ENCODE measurements at regions not wholly inside any gene's neighbourhood (a gene's known extent, or its start where the extent isn't known, plus 50 kb on each side); places are given as distances from the start of the nearest gene placed in this dataset.
A peak's percentile ranks its signal among the peaks of the same experiment; 100 is the strongest.

DNA sequence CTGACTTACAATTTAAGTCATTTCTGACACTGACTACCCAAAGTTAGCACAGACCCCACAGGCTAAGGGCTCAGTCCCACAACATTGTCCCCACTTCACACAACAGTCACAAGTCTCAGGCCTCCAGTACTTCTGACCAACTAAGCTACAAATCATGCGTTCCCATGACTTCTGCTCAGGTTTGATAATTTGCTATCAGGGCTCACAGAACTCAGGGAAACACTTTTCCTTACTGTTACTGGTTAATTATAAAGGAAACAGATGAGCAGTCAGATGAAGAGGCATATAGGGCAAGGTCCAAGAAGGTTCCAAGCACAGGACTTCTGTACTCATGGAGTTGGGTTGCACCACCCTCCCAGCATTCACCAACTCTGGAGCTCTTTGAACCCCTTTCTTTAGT lies 151.2 kb upstream of the TNR start:
- DNase-seq = peak; percentile 51

- peak; percentile 4 for DNase-seq
These were observed 149.8 kb upstream of the TNR start for GRCh38 chr1:175893192-175893591.

DNA sequence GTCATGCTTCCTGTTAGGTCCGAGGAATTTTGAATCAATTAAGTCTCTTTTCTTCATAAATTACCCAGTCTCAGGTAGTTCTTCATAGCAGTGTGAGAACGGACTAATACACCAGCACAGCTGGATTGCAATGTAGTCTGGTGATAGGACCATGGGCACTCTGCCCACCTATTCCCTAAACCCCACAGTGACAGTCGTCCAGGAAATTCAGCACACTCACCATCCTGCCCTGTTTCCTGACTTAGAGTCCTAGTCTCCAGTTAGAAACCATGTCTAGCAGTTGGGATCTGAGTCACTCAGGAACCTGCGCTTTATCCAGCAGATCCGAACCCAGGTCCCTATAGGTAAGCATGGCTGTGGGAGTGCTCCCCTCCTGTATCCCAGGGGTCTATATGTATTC lies 149.3 kb upstream of the TNR start:
- DNase-seq = no peak

GRCh38 chr1:175891783-175892309 lies 148.5 kb upstream of the TNR start:
- DNase-seq = no peak

GRCh38 chr1:175890958-175891357 lies 147.6 kb upstream of the TNR start:
- DNase-seq = no peak

GRCh38 chr1:175889848-175890247 lies 146.5 kb upstream of the TNR start:
- DNase-seq = no peak

DNA sequence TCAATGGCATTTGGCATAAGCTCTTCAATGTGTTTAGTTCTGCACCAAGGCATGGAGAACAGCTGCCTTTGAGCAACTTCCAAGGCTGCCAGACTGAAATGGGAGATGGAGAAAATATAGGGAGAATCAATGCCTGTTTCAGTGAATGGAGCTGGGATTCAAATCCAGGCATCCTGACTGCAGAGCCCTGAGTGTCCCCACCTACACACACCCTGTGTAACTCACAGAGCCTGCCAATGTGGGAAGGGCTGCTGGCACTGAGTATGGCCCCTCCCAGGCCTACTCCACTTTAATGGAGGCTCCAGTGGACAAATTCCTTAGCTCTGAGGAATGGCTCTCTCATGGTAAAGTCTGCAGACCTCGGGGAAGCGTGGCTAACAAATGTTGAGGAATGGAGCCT lies 145.6 kb upstream of the TNR start:
- DNase-seq = no peak

DNA sequence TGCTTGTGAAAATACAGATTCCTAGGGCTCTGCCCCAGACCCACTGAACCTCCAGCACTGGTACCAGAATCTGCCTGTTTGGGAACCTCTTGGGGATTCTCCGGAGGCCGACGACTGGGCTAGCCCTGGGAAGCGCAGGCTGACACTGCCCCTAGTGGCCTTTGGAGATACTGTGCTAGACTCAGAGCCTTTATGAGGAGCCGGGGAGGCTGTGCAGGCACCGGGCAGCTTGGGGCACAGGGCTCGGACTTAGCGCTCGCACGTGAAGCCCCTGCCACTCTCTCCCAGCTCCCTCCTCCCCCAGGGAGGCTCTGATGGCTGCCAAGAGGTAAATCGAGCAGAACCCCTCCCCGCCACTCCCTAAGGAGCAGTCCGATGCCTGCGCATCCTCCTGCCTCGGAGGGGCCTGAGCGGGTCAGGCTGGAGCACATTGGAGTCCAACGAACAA lies 144.6 kb upstream of the TNR start:
- DNase-seq = peak; percentile 55

DNA sequence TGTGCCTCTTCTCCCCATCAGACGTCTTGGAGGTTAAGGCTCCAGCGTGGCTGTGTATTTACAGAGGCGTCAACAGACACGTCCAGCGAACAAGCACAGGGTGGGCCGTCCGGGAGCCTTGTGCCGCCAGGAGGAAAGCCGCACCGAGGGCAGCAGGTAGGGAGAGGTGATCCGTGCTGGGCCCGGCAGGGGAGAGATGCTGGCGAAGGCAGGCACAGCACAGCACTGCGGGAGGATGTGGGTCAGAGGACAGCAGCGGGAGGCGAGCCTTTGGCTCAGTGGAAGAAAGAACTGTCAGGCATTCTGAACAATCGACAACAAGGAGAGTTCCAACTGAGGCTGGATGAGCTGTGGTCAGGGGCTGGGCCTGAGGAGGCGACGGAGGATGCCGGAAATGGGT lies 144.1 kb upstream of the TNR start:
- DNase-seq = no peak

- no peak for DNase-seq
These were observed 141.9 kb upstream of the TNR start for GRCh38 chr1:175885326-175885725.

- no peak for DNase-seq
These were observed 141.0 kb upstream of the TNR start for GRCh38 chr1:175884369-175884768.

DNA sequence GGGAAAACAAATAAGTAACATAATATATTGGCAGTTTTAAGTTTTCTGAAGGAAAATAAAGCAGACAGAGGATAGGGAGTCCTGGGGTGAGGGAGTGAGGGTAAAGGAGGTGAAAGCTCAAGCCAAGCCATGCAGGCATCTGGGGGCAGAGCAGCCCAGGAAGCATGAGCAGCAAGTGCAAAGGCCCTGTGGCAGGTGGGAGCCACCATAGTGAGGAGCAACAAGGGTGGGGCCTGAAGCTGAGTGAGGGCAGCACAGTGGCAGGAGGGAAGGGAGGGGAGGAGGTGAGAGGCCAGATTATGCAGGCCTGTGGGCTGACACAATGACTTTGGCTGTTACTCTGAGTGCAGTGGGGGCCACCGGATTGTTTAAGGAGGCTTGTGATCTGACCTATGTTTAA lies 138.8 kb upstream of the TNR start:
- DNase-seq = no peak

DNA sequence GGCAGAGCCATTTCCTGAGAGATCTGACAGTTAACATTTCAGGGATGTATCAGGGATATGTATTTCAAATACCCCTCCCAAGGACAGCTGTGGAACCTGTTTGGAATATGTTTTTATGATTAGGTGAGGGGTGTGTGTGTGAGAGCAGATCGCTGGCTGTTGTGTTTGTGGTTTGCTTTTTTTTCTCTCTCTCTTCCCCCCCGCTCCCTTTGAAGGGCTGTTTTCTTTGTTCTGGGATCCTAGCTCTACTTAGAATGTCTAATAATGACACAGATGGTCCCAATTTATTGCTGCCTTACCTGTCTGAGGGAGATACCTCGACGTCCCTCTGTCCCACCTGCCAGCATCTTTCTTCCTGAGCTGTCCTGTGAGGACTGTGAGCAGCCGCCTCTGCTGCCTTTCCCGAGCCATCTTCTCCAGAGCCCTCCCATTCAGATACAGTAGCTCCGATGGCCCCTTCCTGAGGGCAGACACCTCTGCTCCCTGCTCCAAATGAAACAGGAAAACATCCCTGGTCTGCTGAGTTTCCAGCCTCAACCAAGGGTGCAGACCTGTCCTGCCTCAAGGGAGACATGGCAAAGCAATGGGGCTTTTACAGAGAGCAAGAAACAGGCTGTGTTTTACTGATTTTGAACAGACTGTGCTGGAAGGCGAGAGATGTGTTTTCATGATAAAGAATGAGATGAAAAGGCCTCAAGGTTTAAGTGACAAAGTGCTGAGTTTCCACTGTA lies 138.0 kb upstream of the TNR start:
- DNase-seq = no peak

- no peak for DNase-seq
These were observed 135.4 kb upstream of the TNR start for GRCh38 chr1:175878775-175879174.

DNA sequence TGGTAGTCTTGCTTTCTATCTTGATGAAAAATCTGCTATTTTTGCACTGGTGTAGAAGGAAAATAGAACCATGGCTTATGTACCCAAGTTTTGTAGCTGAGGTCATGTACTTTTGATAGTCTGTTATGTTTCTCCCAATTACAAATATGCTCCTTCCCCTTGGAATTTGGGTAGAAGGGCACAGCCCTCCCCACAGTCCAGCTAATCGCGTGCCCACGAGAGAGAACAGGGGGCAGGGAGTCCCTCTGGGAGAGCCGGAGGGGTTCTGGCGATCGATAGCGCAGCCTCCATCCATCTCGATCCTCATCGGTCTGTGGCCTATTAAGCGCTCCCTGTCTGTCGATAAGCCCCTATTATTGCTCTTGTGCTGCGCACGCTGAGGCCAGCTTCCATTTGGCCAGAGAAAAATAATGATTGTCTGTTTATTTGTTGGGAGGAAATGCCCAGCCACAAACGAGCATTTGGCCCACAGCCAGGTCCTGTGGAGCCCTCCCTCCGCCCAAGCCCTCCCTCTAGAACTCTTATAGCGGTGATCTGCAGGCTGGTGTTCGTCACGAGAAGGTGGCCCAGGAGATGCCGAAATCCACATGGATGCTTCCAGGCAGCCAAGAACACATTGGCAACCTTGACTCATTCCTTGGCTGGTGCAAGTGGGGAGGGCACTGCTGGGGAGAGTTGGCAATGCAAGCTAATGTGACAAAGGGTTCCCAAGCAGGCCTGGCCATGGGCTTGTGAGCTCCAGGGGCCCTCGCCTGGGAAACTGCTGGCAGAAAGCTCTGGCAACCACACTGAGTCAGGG lies 134.7 kb upstream of the TNR start:
- DNase-seq = no peak

DNA sequence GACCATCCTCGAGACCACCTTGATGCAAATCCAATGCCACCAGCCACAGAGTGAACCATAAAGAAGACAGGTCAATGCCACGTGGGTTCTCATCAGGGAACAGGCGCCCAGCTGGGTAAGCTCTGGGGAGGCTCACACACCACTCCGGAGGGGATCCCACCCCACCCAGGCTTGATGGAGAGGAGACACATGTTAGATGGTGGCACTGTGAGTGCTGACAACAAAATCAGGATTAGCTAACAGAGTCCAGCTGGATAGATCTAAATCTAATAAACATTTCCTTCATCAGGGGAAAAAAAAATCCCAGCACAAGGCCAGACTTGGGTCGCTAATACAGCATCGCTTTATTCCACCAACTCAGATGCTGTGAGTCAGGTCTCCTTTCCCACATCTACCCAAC lies 132.2 kb upstream of the TNR start:
- DNase-seq = no peak

DNA sequence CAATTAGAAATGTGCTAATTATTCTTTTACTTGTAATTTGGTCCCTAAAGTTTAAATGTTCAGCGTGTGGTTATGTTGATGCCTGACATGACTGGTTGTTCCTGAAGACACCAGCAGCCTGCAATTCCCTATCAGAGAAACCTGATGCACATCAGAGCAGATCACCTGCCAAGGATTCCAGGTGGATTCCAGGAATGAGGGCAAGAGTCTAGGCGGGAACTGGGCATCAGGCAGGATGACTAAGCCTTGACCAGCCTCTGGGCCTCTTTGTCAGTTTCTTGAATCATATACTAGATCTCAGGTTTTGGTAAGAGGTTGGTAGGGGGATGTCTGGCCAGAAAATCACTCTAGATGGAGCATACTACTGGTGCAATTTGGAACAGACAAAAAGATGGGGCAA lies 130.7 kb upstream of the TNR start:
- no peak for DNase-seq

- DNase-seq = no peak
These were observed 130.0 kb upstream of the TNR start for GRCh38 chr1:175873290-175873935.

- DNase-seq = no peak
These were observed 129.2 kb upstream of the TNR start for GRCh38 chr1:175872588-175872987.

- DNase-seq = no peak
These were observed 128.3 kb upstream of the TNR start for GRCh38 chr1:175871647-175872046.

- no peak for DNase-seq
These were observed 126.8 kb upstream of the TNR start for GRCh38 chr1:175870217-175870616.

DNA sequence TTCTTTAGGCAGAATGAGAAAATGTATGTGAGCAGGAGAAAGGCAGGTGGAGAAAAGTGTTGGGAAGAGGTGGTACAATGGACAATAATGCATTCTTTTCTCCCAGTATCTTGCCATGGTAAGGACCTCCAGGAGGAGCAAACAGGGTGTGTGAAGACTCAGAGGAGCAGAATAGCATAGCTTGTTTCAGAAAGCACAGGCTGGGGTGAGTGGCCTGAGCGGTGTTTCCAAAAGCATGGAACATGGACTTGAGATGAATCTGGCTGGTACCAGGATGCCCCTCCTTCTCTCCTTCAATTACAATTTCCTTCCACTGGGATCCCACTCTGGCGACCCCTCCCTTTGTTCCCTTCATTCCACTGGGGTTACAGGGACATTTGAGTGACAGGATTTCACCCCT lies 123.4 kb upstream of the TNR start:
- no peak for DNase-seq

DNA sequence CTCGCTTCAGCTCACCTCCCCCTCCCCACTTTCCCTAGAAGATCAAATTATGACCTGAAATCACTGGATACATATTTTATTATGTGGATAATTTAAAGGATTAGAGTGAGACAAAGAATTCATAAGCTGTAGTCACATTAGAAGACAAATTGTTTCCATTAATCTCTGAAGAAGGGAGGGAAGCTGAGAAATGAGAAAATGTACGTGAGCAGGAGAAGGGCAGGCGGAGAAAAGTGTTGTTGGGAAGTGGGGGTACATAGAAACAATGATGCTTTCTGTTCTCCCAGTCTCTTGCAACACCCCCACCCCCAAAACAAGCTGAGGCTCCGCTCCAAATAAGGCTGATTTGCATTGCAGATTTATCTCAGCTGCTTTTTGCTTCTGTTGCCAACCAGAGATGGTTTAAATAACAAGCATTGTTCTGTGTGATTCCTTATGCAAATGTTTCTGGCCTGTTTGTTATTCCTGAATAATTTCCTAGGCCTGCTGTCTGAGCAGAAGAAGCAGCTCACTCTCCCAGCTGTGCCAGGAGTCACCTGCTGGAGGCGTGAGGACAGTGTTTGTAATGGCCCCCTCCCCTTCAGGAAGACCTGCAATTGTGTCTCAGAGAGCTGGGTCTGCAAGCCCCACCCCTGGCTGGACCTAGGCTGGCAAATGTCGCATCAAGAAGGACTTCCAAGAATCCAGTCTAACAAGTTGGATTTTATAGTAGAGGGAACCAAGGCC lies 121.8 kb upstream of the TNR start:
- no peak for DNase-seq

Measured in hematopoietic multipotent progenitor cell treated with erythropoietin and hydrocortisone succinate and interleukin-3 and kit ligand, for 8 days (in vitro differentiated cells).